WTC11 (cell line): ENCODE measurements at regions not wholly inside any gene's neighbourhood (a gene's known extent, or its start where the extent isn't known, plus 50 kb on each side); places are given as distances from the start of the nearest gene placed in this dataset.

ENCODE experiments used
- ATAC-seq: fragments of 200-7000 bp; cut with Tn5 transposase; 2 replicates; pipeline ENCODE4 v1.10.0; 2021; ENCODE audit warnings: mild to moderate bottlenecking, moderate library complexity
- CTCF ChIA-PET: fragments of 300-600 bp; sonication (Branson Sonifier 250); formaldehyde crosslinking; loops from one replicate; lab custom pipeline; 2021; ENCODE audit warnings: antibody characterized with exemption; lab: Charles Lee
- POLR2A ChIA-PET: fragments of 350-600 bp; sonication (Branson Sonifier 250); formaldehyde crosslinking; loops from one replicate; lab custom pipeline; 2021; ENCODE audit warnings: antibody characterized with exemption; lab: Charles Lee
- DNase-seq: peaks from one replicate; pipeline ENCODE4 v3.0.0; 2021; ENCODE audit warnings: low spot score
- H3K27ac Mint-ChIP-seq: 2 replicates; pipeline ENCODE4 v1.8.0; 2021; ENCODE audit warnings: mixed read lengths
- H3K27me3 Mint-ChIP-seq: 2 replicates; pipeline ENCODE4 v1.8.0; 2021; ENCODE audit warnings: low read depth, mild to moderate bottlenecking, moderate library complexity, mixed read lengths
- H3K36me3 Mint-ChIP-seq: 2 replicates; pipeline ENCODE4 v1.8.0; 2021; ENCODE audit warnings: mixed read lengths
- H3K4me1 Mint-ChIP-seq: 2 replicates; pipeline ENCODE4 v1.8.0; 2022; ENCODE audit warnings: mixed read lengths
- H3K4me3 Mint-ChIP-seq: 2 replicates; pipeline ENCODE4 v1.8.0; 2021; ENCODE audit warnings: mild to moderate bottlenecking, moderate library complexity, mixed read lengths
- H3K9me3 Mint-ChIP-seq: 2 replicates; pipeline ENCODE4 v1.8.0; 2021; ENCODE audit warnings: mixed read lengths
- ATF3 ChIP-seq: sonication (generic); formaldehyde crosslinking; conservative IDR thresholded peaks from 2 replicates; pipeline ENCODE4 v1.8.1; 2022; ENCODE audit warnings: mild to moderate bottlenecking, missing genetic modification reagents
- E2F5 ChIP-seq: sonication (generic); formaldehyde crosslinking; IDR thresholded peaks from 2 replicates; pipeline ENCODE4 v1.8.1; 2022; ENCODE audit warnings: mild to moderate bottlenecking, moderate library complexity, missing genetic modification reagents
- GTF2I ChIP-seq: fragments of 250-450 bp; sonication (Bioruptor Pico); conservative IDR thresholded peaks from 2 replicates; pipeline ENCODE4 v1.4.0; 2021; ENCODE audit warnings: mild to moderate bottlenecking
- IRF2 ChIP-seq: sonication (generic); formaldehyde crosslinking; IDR thresholded peaks from 2 replicates; pipeline ENCODE4 v1.8.0; 2022; ENCODE audit warnings: low read depth, missing genetic modification reagents, borderline replicate concordance
- JAZF1 ChIP-seq: fragments of 250-450 bp; sonication (Bioruptor Pico); IDR thresholded peaks from 2 replicates; pipeline ENCODE4 v1.9.0; 2021; ENCODE audit warnings: moderate library complexity, mild to moderate bottlenecking, inconsistent platforms
- JUN ChIP-seq: sonication (generic); formaldehyde crosslinking; IDR thresholded peaks from 2 replicates; pipeline ENCODE4 v1.8.0; 2023; ENCODE audit warnings: mild to moderate bottlenecking, missing genetic modification reagents
- NFE2L1 ChIP-seq: sonication (generic); formaldehyde crosslinking; IDR thresholded peaks from 2 replicates; pipeline ENCODE4 v1.8.1; 2023; ENCODE audit warnings: missing genetic modification reagents
- NFYB ChIP-seq: sonication (generic); formaldehyde crosslinking; conservative IDR thresholded peaks from 2 replicates; pipeline ENCODE4 v1.8.0; 2022; ENCODE audit warnings: low read depth, missing genetic modification reagents
- NR2C2 ChIP-seq: sonication (generic); formaldehyde crosslinking; IDR thresholded peaks from 2 replicates; pipeline ENCODE4 v1.8.0; 2022; ENCODE audit warnings: mild to moderate bottlenecking, missing genetic modification reagents
- TCF7 ChIP-seq: sonication (generic); formaldehyde crosslinking; IDR thresholded peaks from 2 replicates; pipeline ENCODE4 v1.8.0; 2022; ENCODE audit warnings: mild to moderate bottlenecking, low read depth, missing genetic modification reagents, moderate library complexity
- USF1 ChIP-seq: sonication (generic); formaldehyde crosslinking; IDR thresholded peaks from 2 replicates; pipeline ENCODE4 v1.8.0; 2022; ENCODE audit warnings: mild to moderate bottlenecking, missing genetic modification reagents
- ZNF512 ChIP-seq: sonication (generic); formaldehyde crosslinking; IDR thresholded peaks from 2 replicates; pipeline ENCODE4 v1.8.1; 2022; ENCODE audit warnings: missing genetic modification reagents, borderline replicate concordance
- TF ChIP-seq, protein P1 (sequence below): sonication (generic); formaldehyde crosslinking; IDR thresholded peaks from 2 replicates; pipeline ENCODE4 v1.8.0; 2023; ENCODE audit warnings: missing genetic modification reagents
- TF ChIP-seq, protein P2 (sequence below): sonication (generic); formaldehyde crosslinking; IDR thresholded peaks from 2 replicates; pipeline ENCODE4 v1.8.1; 2023; ENCODE audit warnings: mild to moderate bottlenecking, missing genetic modification reagents, borderline replicate concordance
- TF ChIP-seq, protein P3 (sequence below): sonication (generic); formaldehyde crosslinking; IDR thresholded peaks from 2 replicates; pipeline ENCODE4 v1.8.1; 2023; ENCODE audit warnings: mild to moderate bottlenecking, moderate library complexity, missing genetic modification reagents
- TF ChIP-seq, protein P4 (sequence below): sonication (generic); formaldehyde crosslinking; IDR thresholded peaks from 2 replicates; pipeline ENCODE4 v1.8.0; 2022; ENCODE audit warnings: mild to moderate bottlenecking, missing genetic modification reagents

DNA sequence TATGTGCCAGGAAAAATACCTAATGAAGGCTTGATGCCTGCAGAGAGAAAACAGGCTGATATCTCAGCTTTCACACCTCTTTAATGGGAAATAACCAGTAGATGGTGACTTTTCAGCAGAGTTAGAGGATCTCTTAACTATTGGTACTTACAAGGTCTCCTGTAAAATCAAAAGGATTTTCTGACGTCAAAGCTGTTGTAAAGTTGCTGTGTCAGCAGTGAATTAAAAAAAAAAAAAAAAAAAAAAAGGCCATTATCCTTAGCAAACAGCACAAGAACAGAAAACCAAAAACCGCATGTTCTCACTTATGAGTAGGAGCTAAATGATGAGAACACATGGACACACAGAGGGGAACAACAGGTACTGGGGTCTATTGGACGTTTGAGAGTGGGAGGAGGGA, 349.1 kb downstream of the AMY1C start:
- TF ChIP-seq, protein P1, sequence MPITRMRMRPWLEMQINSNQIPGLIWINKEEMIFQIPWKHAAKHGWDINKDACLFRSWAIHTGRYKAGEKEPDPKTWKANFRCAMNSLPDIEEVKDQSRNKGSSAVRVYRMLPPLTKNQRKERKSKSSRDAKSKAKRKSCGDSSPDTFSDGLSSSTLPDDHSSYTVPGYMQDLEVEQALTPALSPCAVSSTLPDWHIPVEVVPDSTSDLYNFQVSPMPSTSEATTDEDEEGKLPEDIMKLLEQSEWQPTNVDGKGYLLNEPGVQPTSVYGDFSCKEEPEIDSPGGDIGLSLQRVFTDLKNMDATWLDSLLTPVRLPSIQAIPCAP (CRISPR knock-in tag): no peak
- TF ChIP-seq, protein P2, sequence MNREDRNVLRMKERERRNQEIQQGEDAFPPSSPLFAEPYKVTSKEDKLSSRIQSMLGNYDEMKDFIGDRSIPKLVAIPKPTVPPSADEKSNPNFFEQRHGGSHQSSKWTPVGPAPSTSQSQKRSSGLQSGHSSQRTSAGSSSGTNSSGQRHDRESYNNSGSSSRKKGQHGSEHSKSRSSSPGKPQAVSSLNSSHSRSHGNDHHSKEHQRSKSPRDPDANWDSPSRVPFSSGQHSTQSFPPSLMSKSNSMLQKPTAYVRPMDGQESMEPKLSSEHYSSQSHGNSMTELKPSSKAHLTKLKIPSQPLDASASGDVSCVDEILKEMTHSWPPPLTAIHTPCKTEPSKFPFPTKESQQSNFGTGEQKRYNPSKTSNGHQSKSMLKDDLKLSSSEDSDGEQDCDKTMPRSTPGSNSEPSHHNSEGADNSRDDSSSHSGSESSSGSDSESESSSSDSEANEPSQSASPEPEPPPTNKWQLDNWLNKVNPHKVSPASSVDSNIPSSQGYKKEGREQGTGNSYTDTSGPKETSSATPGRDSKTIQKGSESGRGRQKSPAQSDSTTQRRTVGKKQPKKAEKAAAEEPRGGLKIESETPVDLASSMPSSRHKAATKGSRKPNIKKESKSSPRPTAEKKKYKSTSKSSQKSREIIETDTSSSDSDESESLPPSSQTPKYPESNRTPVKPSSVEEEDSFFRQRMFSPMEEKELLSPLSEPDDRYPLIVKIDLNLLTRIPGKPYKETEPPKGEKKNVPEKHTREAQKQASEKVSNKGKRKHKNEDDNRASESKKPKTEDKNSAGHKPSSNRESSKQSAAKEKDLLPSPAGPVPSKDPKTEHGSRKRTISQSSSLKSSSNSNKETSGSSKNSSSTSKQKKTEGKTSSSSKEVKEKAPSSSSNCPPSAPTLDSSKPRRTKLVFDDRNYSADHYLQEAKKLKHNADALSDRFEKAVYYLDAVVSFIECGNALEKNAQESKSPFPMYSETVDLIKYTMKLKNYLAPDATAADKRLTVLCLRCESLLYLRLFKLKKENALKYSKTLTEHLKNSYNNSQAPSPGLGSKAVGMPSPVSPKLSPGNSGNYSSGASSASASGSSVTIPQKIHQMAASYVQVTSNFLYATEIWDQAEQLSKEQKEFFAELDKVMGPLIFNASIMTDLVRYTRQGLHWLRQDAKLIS (CRISPR knock-in tag): no peak
- TF ChIP-seq NFYB (CRISPR knock-in tag) (no peak), JUN (CRISPR knock-in tag) (no peak), USF1 (no peak)
- TF ChIP-seq, protein P3, sequence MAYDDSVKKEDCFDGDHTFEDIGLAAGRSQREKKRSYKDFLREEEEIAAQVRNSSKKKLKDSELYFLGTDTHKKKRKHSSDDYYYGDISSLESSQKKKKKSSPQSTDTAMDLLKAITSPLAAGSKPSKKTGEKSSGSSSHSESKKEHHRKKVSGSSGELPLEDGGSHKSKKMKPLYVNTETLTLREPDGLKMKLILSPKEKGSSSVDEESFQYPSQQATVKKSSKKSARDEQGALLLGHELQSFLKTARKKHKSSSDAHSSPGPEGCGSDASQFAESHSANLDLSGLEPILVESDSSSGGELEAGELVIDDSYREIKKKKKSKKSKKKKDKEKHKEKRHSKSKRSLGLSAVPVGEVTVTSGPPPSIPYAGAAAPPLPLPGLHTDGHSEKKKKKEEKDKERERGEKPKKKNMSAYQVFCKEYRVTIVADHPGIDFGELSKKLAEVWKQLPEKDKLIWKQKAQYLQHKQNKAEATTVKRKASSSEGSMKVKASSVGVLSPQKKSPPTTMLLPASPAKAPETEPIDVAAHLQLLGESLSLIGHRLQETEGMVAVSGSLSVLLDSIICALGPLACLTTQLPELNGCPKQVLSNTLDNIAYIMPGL (CRISPR knock-in tag): no peak
- no peak overlapping the region for H3K27ac Mint-ChIP-seq
- peaks cover 11% of the 10 kb centered on the region for H3K4me1 Mint-ChIP-seq
- no peak overlapping the region for H3K4me3 Mint-ChIP-seq
- peaks cover 3% of the 10 kb centered on the region; the same call in 1 of the 2 replicates for H3K36me3 Mint-ChIP-seq
- peaks cover 9% of the 10 kb centered on the region for H3K9me3 Mint-ChIP-seq
- DNase-seq (no peak), ATAC-seq (no peak)
- ChIA-PET CTCF (no interaction called here), POLR2A (no interaction called here)
- H3K27me3 Mint-ChIP-seq: no peaks in the 10 kb centered on the region

DNA sequence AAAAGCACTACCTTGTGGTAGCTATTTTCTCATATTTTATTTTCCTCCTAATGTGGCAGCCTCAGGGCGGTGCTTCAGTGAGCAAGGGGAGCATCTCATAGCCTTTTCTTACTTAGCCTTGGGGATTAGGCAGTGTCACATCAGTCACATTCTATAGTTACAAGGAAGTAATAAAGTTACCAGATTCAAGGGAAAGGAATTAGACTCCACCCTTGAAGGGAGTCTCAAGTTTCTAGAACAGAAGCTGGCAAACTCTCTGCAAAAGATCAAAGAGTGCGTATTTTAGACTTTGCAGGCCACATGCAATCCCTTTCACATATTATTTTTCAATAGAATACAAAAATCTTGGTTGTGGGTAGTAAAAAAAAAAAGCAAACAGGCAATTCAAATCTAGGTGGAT, 350.4 kb downstream of the AMY1C start:
- H3K4me3 Mint-ChIP-seq: no peak overlapping the region
- peaks cover 3% of the 10 kb centered on the region; the same call in 1 of the 2 replicates for H3K36me3 Mint-ChIP-seq
- no peaks in the 10 kb centered on the region for H3K27me3 Mint-ChIP-seq
- no peak overlapping the region for H3K27ac Mint-ChIP-seq
- no peak for ATAC-seq
- CTCF ChIA-PET: no interaction called here
- H3K4me1 Mint-ChIP-seq: peaks cover 6% of the 10 kb centered on the region
- no peak for DNase-seq
- TF ChIP-seq GTF2I (CRISPR knock-in tag) (no peak), ZNF512 (CRISPR knock-in tag) (no peak), E2F5 (CRISPR knock-in tag) (no peak), NR2C2 (no peak), JAZF1 (CRISPR knock-in tag) (no peak), ATF3 (CRISPR knock-in tag) (no peak), TCF7 (CRISPR knock-in tag) (no peak), NFE2L1 (CRISPR knock-in tag) (no peak), IRF2 (CRISPR knock-in tag) (no peak)
- TF ChIP-seq, protein P4, sequence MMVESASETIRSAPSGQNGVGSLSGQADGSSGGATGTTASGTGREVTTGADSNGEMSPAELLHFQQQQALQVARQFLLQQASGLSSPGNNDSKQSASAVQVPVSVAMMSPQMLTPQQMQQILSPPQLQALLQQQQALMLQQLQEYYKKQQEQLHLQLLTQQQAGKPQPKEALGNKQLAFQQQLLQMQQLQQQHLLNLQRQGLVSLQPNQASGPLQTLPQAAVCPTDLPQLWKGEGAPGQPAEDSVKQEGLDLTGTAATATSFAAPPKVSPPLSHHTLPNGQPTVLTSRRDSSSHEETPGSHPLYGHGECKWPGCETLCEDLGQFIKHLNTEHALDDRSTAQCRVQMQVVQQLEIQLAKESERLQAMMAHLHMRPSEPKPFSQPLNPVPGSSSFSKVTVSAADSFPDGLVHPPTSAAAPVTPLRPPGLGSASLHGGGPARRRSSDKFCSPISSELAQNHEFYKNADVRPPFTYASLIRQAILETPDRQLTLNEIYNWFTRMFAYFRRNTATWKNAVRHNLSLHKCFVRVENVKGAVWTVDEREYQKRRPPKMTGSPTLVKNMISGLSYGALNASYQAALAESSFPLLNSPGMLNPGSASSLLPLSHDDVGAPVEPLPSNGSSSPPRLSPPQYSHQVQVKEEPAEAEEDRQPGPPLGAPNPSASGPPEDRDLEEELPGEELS (CRISPR knock-in tag): no peak
- TF ChIP-seq, all 79 proteins: peak for 0
- peaks cover 5% of the 10 kb centered on the region for H3K9me3 Mint-ChIP-seq
- POLR2A ChIA-PET: no interaction called here
